Stimulated activated CD8-positive, alpha-beta memory T cell treated with anti-CD3 and anti-CD28 coated beads, Interleukin-2, amount 100 ng/mL, for 1 hour (primary cell): ENCODE measurements at regions not wholly inside any gene's neighbourhood (a gene's known extent, or its start where the extent isn't known, plus 50 kb on each side); places are given as distances from the start of the nearest gene placed in this dataset.
"Not testable (repeated sequence)": the region's sequence is repeated elsewhere in the genome, so short reads cannot be mapped to it uniquely, and the experiment has no call there.

Experiments
- DNase-seq, 2 donors: peaks; one replicate each; pipeline ENCODE4 v3.0.0-alpha.2; 2020; ENCODE audit warnings: low read depth in 2 of 2

DNA sequence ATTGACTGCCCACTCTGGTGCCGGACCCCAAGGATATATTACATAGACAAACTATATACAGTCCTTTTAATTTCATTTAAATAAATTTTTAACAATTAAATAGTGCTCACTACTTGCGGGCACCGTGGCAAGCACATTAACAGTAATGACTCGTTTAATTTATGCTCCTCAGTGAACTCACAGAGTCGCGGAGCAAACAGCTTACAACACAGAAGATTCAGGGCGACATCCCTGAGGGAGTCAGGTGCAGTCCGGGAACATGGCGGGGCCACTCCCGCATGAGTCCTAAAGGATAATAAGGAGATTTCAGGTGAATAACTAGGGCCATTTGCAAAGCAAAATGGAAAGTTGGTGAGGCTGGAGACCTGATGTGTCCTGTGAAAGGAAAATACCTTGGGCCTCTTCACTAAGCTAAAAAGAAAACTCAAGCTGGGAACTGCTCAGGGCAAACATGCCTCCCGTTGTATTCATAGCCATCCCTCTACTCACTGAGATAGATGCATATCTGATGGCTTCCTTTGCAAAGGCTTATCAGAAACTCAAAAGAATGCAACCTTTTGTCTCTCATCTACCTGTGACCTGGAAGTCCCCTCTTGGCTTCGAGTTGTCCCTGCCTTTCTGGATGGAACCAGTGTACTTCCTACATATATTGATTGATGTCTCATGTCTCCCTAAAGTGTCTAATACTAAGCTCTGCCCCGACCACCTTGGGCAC lies 125.6 kb downstream of the KLF6 start:
- DNase-seq, result no peak

DNA sequence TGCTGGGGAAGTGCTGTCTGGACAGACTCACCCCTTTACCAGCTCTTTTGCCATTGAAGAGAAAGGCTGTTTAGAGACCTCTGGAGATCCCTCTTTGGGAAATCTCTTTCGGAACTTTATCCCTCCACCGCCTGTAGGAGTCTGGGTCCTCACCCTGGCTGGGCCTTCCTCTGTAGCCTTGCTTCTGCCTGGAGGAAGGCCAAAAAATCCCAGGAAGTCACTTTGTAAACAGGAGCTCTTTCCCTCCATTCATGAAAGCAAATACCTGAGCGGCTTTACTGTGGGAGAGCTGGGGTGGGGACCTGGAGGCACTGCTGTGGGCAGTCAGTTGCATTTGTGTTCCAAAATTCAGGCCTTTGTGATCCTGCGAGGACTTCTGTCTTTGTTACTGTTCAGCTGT lies 126.2 kb downstream of the KLF6 start:
- no peak for DNase-seq

- no peak for DNase-seq
Observed at GRCh38 chr10:3656214-3656613, 128.8 kb downstream of the KLF6 start.

DNA sequence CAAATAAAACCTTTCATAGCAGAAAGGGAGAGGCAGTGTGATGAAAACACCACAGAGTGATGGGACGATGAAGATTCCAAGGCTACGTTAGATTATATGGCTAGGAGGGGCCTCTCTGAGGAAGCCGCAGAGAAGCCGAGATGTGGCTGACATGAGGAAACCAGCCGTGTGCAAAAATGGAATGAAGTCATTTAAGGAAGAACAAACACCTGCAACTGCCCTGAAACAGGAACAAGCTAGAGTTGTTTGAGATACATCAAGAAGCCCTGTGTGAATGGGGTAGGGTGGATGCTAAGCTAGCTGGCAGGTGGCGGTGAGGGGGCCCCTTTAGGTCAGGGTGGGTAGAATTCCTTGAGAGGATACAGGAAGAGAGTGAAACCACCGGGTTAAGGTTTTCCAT lies 129.5 kb downstream of the KLF6 start:
- DNase-seq, result no peak

- DNase-seq, result no peak
Observed at GRCh38 chr10:3654980-3655379, 130.0 kb downstream of the KLF6 start.

DNA sequence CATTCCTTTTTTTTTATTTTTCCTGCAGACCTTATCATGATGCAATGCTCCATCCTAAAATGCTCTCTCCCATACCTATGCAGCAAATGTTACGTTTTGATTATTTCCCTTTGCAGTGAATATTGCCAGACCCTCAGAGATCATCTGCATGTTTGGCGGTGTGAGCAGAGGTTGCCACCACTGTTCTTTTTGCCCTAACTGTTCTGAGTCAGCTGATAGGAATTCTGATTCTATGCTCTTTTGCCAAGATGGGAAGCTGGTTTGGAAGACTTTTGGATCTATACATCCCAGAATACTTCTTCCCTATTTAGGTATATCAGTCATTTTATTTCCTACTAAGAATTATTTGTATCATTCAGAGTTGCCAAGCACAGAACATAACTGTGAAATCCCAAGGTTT lies 130.5 kb downstream of the KLF6 start:
- no peak for DNase-seq

- DNase-seq, result not testable (repeated sequence)
Observed at GRCh38 chr10:3653303-3653702, 131.7 kb downstream of the KLF6 start.

GRCh38 chr10:3652886-3653285 lies 132.1 kb downstream of the KLF6 start:
- DNase-seq, result no peak

DNA sequence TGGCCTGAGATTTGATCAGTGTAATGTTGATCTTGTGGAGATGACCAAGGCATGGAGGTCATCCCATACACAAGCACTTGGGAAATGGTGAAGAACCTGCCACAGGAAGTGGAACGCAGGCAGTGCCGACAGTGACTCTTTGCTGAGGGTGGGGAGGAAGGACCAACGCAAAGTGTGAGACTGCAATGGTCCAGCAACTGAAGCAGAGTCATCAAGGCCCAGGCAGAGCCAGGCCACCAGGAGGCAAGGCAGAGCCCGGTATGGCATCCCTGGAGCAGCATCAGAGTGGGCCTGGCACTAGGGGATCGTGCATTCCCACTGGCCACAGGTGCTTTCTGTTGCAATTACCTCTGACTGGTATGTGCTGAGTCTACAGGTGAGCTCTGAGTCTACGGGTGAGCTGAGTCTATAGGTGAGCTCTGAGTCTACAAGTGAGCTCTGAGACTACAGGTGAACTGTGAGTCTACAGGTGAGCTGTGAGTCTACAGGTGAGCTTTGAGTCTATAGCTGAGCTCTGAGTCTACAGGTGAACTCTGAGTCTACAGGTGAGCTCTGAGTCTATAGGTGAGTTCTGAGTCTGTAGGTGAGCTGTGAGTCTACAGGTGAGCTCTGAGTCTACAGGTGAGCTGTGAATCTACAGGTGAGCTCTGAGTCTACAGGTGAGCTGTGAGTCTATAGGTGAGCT lies 132.9 kb downstream of the KLF6 start:
- no peak for DNase-seq

DNA sequence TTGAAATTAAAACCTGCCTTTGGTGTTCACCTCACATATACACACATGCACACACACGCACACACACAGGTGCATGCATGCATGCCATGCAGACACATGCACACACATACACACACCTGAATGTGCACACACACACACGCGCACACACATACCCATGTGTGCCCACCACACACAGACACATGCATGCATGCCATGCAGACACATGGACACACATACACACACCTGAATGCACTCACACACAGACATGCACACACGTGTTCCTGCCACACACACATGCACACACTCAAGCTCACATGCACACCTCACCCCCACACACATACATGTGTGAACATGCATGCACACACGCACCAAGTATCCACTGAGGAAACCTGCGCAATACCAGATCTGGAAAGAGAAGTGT lies 136.4 kb downstream of the KLF6 start:
- DNase-seq, result no peak

- no peak for DNase-seq
Observed at GRCh38 chr10:3648170-3648569, 136.8 kb downstream of the KLF6 start.

DNA sequence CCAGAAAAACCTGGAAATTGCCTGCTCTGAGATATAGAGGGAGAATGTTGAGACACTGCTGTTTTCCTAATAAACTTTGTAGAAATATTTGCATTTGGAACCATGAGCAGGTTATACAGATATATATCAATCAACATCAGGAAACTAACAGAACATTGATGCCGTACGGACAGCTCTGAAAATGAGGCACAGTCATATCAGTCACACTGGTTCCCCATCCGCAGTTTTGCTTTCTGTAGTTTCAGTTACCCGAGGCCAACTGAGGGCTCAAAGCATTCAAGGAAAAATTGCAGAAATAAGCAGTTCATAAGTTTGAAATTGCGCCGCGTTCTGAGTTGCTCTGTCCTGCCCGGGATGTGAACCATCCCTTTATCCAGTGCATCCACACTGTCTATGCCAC lies 137.9 kb downstream of the KLF6 start:
- DNase-seq, result no peak

DNA sequence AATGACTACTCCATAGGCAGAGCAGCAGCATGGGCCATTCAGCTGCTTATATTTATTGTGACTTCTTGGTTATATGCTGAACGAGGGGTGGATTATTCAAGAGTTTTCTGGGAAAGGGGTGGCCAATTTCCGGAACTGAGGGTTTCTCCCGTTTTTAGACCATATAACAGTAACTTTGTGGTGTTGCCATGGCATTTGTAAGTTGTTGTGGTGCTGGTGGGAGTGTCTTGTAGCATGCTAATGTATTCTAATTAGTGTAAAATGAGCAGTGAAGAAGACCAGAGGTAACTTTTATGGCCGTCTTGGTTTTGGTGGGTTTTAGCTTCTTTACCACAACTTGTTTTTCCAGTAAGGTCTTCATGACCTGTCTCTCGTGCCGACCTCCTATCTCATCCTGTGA lies 139.6 kb downstream of the KLF6 start:
- DNase-seq, result no peak

GRCh38 chr10:3640816-3641215 lies 144.2 kb downstream of the KLF6 start:
- DNase-seq, result no peak

DNA sequence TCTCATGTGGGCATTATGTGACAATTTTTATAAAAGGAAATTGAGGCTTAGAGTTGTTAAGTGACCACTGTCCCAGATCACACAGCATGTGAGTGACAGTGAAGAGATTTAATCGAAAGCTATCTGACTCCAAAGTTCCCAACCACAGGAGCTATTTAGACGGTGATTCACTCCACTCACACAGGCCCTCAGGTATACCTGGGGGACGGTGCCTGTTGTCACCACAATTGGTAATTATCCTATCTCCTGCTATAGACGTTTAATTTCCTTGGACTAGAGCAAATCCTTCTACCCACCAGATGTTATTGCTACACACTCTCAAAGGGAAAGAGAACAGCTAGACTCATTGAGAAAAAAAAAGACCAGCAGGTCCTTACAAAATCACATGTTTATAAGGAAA lies 145.5 kb downstream of the KLF6 start:
- no peak for DNase-seq

- DNase-seq, result no peak
Observed at GRCh38 chr10:3636356-3637181, 148.4 kb downstream of the KLF6 start.

GRCh38 chr10:3635697-3636096 lies 149.3 kb downstream of the KLF6 start:
- no peak for DNase-seq

DNA sequence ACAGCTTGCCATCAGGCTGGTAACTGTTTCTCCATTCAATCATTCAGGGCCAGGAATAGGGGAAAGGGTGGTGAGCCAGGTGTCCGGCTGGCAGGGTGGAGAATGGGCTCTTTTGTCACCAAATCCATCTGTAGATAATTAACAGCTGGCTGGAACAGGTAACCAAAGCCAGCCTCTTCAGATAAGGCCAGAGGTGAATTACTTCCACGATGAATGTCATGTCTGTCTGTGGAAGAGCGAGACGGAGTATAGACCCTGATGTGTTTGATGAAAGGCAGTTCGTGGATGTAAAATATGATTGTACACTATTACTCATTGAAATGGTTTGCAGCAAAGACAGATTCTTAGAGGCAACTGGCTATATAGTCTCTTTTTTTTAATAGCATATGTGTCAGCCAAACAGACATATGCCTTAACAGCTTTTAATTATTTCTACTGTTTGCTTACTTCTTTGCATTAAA lies 149.8 kb downstream of the KLF6 start:
- no peak for DNase-seq

- DNase-seq, result not testable (repeated sequence)
Observed at GRCh38 chr10:3634646-3635045, 150.4 kb downstream of the KLF6 start.

GRCh38 chr10:3631701-3632330 lies 153.2 kb downstream of the KLF6 start:
- no peak for DNase-seq

DNA sequence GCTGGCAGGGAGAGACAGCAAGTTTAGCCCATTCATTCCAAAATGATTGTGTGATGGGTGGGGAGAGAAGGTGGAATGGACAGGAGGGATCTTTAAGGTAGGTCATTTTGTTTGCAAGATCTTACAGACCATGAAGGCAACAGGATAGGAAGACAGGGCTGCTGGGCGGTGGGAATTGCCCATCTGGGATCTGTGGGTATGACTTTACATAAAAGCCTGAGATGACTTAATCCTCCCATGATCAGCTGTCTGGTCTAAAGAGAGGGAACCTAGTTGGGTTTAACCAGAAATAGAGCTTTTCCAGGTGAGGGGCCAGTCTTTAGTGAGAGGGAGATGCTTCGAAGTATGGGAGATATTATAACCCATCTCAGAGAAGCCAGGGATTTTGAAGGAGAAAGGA lies 153.7 kb downstream of the KLF6 start:
- DNase-seq, result no peak
